Smooth muscle cell (in vitro differentiated cells): ENCODE measurements at regions not wholly inside any gene's neighbourhood (a gene's known extent, or its start where the extent isn't known, plus 50 kb on each side); places are given as distances from the start of the nearest gene placed in this dataset.

Source experiments
- DNase-seq: peaks from one replicate; lab custom pipeline; 2025; ENCODE audit not compliant: unreplicated experiment; lab: John Stamatoyannopoulos, UW
- H2AFZ ChIP-seq: fragments of 200-600 bp; sonication (generic); 2 replicates; pipeline ENCODE4 v1.6.0; 2016; ENCODE audit warnings: antibody characterized with exemption, low read depth, mild to moderate bottlenecking
- H3F3A ChIP-seq: fragments of 200-600 bp; sonication (generic); 2 replicates; pipeline ENCODE4 v1.6.0; 2017; ENCODE audit warnings: antibody characterized with exemption, low read depth
- H3K27ac ChIP-seq: fragments of 200-600 bp; sonication (generic); 2 replicates; pipeline ENCODE4 v1.5.1; 2016; ENCODE audit warnings: low read depth, mild to moderate bottlenecking
- H3K27me3 ChIP-seq: fragments of 200-600 bp; sonication (generic); 2 replicates; pipeline ENCODE4 v1.6.1; 2016; ENCODE audit warnings: low read depth, mild to moderate bottlenecking
- H3K36me3 ChIP-seq: fragments of 200-600 bp; sonication (generic); 2 replicates; pipeline ENCODE4 v1.5.1; 2016; ENCODE audit warnings: low read depth
- H3K4me1 ChIP-seq: fragments of 200-600 bp; sonication (generic); 2 replicates; pipeline ENCODE4 v1.5.1; 2016; ENCODE audit warnings: low read depth
- H3K4me2 ChIP-seq: fragments of 200-600 bp; sonication (generic); 2 replicates; pipeline ENCODE4 v1.6.0; 2016; ENCODE audit warnings: mild to moderate bottlenecking
- H3K4me3 ChIP-seq: fragments of 200-600 bp; sonication (generic); 2 replicates; pipeline ENCODE4 v1.5.1; 2016; ENCODE audit warnings: mild to moderate bottlenecking
- H3K79me2 ChIP-seq: fragments of 200-600 bp; sonication (generic); 2 replicates; pipeline ENCODE4 v1.6.0; 2016; ENCODE audit warnings: low read depth, mild to moderate bottlenecking
- H3K9ac ChIP-seq: fragments of 200-600 bp; sonication (generic); 2 replicates; pipeline ENCODE4 v1.6.0; 2016; ENCODE audit warnings: low read depth
- H3K9me3 ChIP-seq: fragments of 200-600 bp; sonication (generic); replicated peaks from 2 replicates; pipeline ENCODE4 v1.5.1; 2016; ENCODE audit warnings: low read depth
- H4K20me1 ChIP-seq: fragments of 200-600 bp; sonication (generic); 2 replicates; pipeline ENCODE4 v1.6.0; 2016; ENCODE audit warnings: low read depth
- WGBS: methylation state at CpG from one replicate; pipeline ENCODE4 v1.1.7; 2016; ENCODE audit warnings: low lambda C conversion rate; 5-methylcytosine and 5-hydroxymethylcytosine counted together
- TF ChIP-seq, protein P1 (sequence below): fragments of 200-600 bp; sonication (generic); IDR thresholded peaks from 2 replicates; pipeline ENCODE4 v1.5.1; 2017; ENCODE audit warnings: borderline replicate concordance, mild to moderate bottlenecking, antibody characterized with exemption; ENCODE audit not compliant: insufficient read depth, poor library complexity, severe bottlenecking

DNA sequence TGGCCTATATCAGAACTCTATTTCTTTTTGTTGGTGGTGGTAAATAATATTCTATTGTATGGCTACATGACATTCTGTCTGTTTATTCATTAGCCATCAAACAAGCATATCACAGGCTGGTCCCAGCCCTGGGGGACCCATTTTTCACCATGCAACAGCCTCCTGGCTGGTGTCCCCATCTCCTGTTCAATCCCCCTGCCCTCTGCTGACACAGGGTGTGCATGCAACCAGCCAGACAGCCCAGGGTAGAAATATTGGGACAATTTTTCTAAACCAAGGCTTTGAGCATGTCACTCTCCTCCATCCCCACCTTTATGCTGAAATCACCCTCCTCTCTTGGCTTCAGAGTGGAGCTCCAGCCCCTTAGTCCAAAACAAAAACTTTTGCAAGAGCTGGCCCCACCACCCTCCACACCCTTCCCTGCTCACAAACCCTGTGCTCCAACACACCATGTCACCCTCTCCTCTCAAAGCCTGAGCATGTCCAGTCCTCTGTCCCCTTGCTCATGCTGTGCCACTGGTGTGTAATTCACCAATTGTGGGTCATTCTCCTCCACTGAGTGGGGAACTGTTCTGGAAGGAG lies 153.0 kb upstream of the UQCRFS1 start:
- no peaks in the 10 kb centered on the region for H3K36me3 ChIP-seq
- TF ChIP-seq, protein P1, sequence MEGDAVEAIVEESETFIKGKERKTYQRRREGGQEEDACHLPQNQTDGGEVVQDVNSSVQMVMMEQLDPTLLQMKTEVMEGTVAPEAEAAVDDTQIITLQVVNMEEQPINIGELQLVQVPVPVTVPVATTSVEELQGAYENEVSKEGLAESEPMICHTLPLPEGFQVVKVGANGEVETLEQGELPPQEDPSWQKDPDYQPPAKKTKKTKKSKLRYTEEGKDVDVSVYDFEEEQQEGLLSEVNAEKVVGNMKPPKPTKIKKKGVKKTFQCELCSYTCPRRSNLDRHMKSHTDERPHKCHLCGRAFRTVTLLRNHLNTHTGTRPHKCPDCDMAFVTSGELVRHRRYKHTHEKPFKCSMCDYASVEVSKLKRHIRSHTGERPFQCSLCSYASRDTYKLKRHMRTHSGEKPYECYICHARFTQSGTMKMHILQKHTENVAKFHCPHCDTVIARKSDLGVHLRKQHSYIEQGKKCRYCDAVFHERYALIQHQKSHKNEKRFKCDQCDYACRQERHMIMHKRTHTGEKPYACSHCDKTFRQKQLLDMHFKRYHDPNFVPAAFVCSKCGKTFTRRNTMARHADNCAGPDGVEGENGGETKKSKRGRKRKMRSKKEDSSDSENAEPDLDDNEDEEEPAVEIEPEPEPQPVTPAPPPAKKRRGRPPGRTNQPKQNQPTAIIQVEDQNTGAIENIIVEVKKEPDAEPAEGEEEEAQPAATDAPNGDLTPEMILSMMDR, result no peak
- no peaks in the 10 kb centered on the region for H3F3A ChIP-seq
- H4K20me1 ChIP-seq, result no peaks in the 10 kb centered on the region
- no peak for DNase-seq
- H3K27ac ChIP-seq, result no peak overlapping the region
- no peaks in the 10 kb centered on the region for H3K79me2 ChIP-seq
- H3K4me1 ChIP-seq, result no peaks in the 10 kb centered on the region
- no peak overlapping the region for H3K4me2 ChIP-seq
- no peaks in the 10 kb centered on the region for H3K9me3 ChIP-seq
- H3K4me3 ChIP-seq, result no peak overlapping the region
- H3K9ac ChIP-seq, result no peak overlapping the region
- no peak overlapping the region for H2AFZ ChIP-seq
- peaks cover 22% of the 10 kb centered on the region for H3K27me3 ChIP-seq

DNA sequence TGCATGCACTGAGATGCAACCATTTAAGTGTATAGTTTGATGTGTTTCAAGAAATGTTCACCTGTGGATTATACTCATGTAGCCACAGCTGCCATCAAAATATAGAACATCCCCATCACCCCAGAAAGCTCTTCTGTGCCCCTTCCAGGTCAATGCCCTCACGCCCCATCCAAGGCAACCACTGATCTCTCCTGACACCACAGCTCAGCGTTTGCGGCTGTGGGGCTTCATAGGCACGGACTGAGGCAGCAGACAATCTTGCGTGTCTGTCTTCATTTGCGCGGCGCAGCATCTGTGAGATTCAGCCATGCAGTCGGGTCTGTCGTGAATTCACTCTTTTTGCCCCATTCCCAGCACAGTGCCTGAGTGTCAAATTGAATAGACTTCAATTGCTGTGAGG lies 153.8 kb upstream of the UQCRFS1 start:
- H3K4me1 ChIP-seq, result no peaks in the 10 kb centered on the region
- H2AFZ ChIP-seq, result no peak overlapping the region
- WGBS, result 94% methylated on average over 10 of the region's 10 CpGs
- H3K4me3 ChIP-seq, result no peak overlapping the region
- no peak overlapping the region for H3K27ac ChIP-seq
- no peak overlapping the region for H3K4me2 ChIP-seq
- H4K20me1 ChIP-seq, result no peaks in the 10 kb centered on the region
- no peak for DNase-seq
- no peak overlapping the region for H3K9ac ChIP-seq
- no peaks in the 10 kb centered on the region for H3K9me3 ChIP-seq
- H3K79me2 ChIP-seq, result no peaks in the 10 kb centered on the region
- TF ChIP-seq, protein P1, result no peak
- peaks cover 22% of the 10 kb centered on the region for H3K27me3 ChIP-seq
- no peaks in the 10 kb centered on the region for H3F3A ChIP-seq
- H3K36me3 ChIP-seq, result no peaks in the 10 kb centered on the region

DNA sequence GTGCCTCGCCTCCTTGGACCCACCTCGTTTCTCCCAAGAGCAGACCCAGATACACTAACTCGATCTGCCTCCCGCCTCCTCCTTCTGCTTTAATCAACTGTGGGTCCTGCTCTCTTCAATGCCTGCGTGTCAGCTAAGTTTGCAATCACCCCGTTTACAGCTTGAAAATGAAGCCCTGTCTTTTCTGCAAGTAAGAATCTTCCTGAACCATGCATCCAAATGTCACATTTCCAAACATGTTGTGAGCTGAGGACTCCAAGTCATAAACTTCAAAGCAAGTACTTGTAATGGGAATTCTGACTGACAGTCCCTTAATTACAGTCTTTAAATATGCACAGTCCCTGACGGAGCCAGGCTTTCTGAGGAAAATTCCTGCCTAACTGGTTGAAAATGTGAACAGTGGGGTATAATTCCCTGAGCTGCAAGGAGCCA lies 154.9 kb upstream of the UQCRFS1 start:
- no peaks in the 10 kb centered on the region for H3K4me1 ChIP-seq
- H3K9ac ChIP-seq, result no peak overlapping the region
- H3F3A ChIP-seq, result no peaks in the 10 kb centered on the region
- 12% methylated on average over 7 of the region's 7 CpGs for WGBS
- TF ChIP-seq, protein P1, result no peak
- no peak overlapping the region for H3K27ac ChIP-seq
- no peaks in the 10 kb centered on the region for H3K36me3 ChIP-seq
- no peaks in the 10 kb centered on the region for H3K9me3 ChIP-seq
- no peak overlapping the region for H3K4me3 ChIP-seq
- DNase-seq, result no peak
- no peak overlapping the region for H2AFZ ChIP-seq
- H3K4me2 ChIP-seq, result no peak overlapping the region
- H3K27me3 ChIP-seq, result peaks cover 22% of the 10 kb centered on the region
- no peaks in the 10 kb centered on the region for H3K79me2 ChIP-seq
- no peaks in the 10 kb centered on the region for H4K20me1 ChIP-seq

DNA sequence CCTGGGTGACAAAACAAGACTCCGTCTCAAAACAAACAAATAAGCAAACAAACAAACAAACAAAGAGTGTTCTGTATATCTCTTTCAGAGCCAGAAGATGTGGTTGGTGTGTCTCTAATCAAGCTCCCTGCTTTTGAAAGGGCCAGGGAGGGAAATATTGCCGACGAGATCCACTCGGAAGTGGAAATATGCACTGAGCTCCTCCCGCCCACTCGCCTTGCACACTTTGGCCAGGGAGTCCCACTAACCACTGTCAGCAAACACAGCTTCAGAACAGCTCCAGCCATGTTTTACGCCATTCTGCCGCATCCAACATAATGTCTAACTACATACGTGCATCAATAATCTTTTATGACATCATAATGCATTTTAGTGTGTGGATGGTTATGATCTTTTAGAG lies 155.5 kb upstream of the VSTM2B start:
- TF ChIP-seq, protein P1, result no peak
- no peaks in the 10 kb centered on the region for H3K79me2 ChIP-seq
- no peaks in the 10 kb centered on the region for H3F3A ChIP-seq
- no peaks in the 10 kb centered on the region for H3K9me3 ChIP-seq
- H3K27me3 ChIP-seq, result peaks cover 6% of the 10 kb centered on the region
- H3K4me2 ChIP-seq, result no peak overlapping the region
- H3K36me3 ChIP-seq, result no peaks in the 10 kb centered on the region
- H4K20me1 ChIP-seq, result no peaks in the 10 kb centered on the region
- H3K4me3 ChIP-seq, result no peak overlapping the region
- H3K9ac ChIP-seq, result no peak overlapping the region
- 93% methylated on average over 9 of the region's 9 CpGs for WGBS
- no peak overlapping the region for H3K27ac ChIP-seq
- H3K4me1 ChIP-seq, result no peaks in the 10 kb centered on the region
- no peak overlapping the region for H2AFZ ChIP-seq
- no peak for DNase-seq
